Cardiac muscle cell (in vitro differentiated cells and primary cell): ENCODE measurements at regions not wholly inside any gene's neighbourhood (a gene's known extent, or its start where the extent isn't known, plus 50 kb on each side); places are given as distances from the start of the nearest gene placed in this dataset.
"Not testable (repeated sequence)": the region's sequence is repeated elsewhere in the genome, so short reads cannot be mapped to it uniquely, and the experiment has no call there.

ENCODE experiments used
- DNase-seq, 2 donors: peaks; one replicate each; pipeline versions ENCODE4 v3.0.0 to v3.0.0-alpha.2; 2010 to 2017; ENCODE audit warnings: low read depth in 1 of 2, low spot score in 1 of 2
- H3K27ac ChIP-seq: fragments of 200-600 bp; sonication (generic); 2 replicates; pipeline ENCODE4 v1.5.1; 2016
- H3K27me3 ChIP-seq: fragments of 200-600 bp; sonication (generic); 2 replicates; pipeline ENCODE4 v1.6.0; 2016; ENCODE audit warnings: control low read depth
- H3K36me3 ChIP-seq: fragments of 200-600 bp; sonication (generic); 2 replicates; pipeline ENCODE4 v1.5.1; 2016; ENCODE audit warnings: control low read depth
- H3K4me1 ChIP-seq: fragments of 200-600 bp; sonication (generic); 2 replicates; pipeline ENCODE4 v1.8.1; 2017; ENCODE audit warnings: low read depth, mild to moderate bottlenecking, mixed run types
- H3K4me3 ChIP-seq: fragments of 200-600 bp; sonication (generic); 2 replicates; pipeline ENCODE4 v1.5.1; 2016; ENCODE audit warnings: mild to moderate bottlenecking
- H3K9me3 ChIP-seq: fragments of 200-600 bp; sonication (generic); 2 replicates; pipeline ENCODE4 v1.5.1; 2017; ENCODE audit warnings: low read depth, mild to moderate bottlenecking, control low read depth
- TF ChIP-seq, protein P1 (sequence below): IDR thresholded peaks from 2 replicates; pipeline ENCODE4 v1.5.1; 2012; ENCODE audit warnings: low read depth, mild to moderate bottlenecking, low read length

DNA sequence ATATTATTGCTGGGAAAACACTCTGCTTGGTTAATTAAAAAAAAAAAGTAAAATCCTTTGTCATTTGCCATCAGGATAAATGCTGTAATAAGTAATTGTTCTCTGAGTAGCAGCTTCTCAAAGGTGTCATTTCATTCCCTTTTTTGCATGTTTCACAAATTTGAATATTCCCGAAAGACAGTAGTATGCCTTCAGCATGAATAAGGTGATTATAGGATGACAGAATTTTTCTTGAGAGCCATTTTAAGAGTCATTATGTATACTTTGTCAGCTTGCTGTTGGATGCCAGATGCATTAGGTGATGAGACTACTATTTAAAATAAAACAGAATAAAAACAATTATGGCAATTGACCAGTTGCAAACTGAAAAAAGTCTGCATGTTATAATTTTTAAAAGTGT lies 200.7 kb downstream of the HDGFL1 start:
- no peak for DNase-seq

DNA sequence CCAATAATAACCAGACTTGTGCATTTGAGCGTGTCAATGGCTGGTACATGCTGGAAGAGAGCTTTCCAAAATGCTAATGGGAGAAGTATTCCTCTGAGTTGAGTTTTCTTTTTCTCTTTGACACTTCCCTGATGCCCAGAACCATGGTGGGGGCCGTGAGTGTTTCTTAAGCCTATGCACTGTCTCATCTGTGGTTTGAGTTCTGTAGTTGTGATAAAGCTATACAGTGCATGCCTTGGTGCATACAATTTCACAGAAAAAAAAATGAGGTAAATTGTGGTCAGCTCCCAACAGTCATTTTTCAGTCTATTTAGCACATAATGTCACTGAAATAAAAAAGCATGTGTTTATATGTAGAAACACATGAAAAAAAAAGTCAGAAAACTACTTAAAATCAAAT lies 204.8 kb downstream of the HDGFL1 start:
- Histone ChIP-seq H3K4me1 (no peaks in the 10 kb centered on the region), H3K27ac (no peak overlapping the region), H3K36me3 (no peaks in the 10 kb centered on the region), H3K27me3 (no peaks in the 10 kb centered on the region), H3K4me3 (no peak overlapping the region), H3K9me3 (no peaks in the 10 kb centered on the region)
- no peak for DNase-seq
- TF ChIP-seq, protein P1, sequence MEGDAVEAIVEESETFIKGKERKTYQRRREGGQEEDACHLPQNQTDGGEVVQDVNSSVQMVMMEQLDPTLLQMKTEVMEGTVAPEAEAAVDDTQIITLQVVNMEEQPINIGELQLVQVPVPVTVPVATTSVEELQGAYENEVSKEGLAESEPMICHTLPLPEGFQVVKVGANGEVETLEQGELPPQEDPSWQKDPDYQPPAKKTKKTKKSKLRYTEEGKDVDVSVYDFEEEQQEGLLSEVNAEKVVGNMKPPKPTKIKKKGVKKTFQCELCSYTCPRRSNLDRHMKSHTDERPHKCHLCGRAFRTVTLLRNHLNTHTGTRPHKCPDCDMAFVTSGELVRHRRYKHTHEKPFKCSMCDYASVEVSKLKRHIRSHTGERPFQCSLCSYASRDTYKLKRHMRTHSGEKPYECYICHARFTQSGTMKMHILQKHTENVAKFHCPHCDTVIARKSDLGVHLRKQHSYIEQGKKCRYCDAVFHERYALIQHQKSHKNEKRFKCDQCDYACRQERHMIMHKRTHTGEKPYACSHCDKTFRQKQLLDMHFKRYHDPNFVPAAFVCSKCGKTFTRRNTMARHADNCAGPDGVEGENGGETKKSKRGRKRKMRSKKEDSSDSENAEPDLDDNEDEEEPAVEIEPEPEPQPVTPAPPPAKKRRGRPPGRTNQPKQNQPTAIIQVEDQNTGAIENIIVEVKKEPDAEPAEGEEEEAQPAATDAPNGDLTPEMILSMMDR = no peak

More for the DNA sequence above, 200.7 kb downstream of the HDGFL1 start:
- Histone ChIP-seq H3K9me3 (no peaks in the 10 kb centered on the region), H3K4me3 (no peak overlapping the region), H3K27me3 (no peaks in the 10 kb centered on the region), H3K4me1 (no peaks in the 10 kb centered on the region), H3K27ac (no peak overlapping the region), H3K36me3 (no peaks in the 10 kb centered on the region)
- TF ChIP-seq, protein P1 = no peak

DNA sequence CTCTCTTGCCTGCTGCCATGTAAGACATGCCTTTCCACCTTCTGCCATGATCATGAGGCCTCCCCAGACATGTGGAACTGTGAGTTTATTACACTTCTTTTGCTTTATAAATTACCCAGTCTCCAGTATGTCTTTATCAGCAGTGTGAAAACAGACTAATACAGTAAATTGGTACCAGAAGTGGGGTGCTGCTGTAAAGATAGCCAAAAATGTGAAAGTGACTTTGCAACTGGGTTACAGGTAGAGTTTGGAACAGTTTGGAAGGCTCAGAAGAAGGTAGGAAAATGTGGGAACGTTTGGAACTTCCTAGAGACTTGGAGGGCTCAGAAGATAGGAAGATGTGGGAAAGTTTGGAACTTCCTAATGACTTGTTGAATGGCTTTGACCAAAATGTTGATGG lies 209.1 kb downstream of the HDGFL1 start:
- H3K36me3 ChIP-seq, H3K4me1 ChIP-seq, H3K27me3 ChIP-seq, H3K9me3 ChIP-seq, DNase-seq, H3K4me3 ChIP-seq, H3K27ac ChIP-seq: not testable (repeated sequence)

DNA sequence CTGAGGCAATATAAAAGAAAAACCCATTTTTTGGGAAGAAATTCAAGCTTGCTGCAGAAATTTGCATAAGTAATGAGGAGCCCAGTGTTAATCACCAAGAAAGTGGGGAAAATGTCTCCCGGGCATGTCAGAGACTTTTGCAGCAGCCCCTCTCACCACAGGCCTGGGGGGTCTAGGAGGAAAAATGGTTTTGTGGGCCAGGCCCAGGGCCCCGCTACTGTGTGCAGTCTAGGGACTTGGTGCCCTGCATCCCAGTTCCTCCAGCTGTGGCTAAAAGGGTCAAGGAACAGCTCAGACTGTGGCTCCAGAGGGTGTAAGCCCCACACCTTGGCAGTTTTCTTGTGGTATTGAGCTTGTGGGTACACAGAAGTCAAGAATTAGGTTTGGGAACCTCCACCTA lies 209.7 kb downstream of the HDGFL1 start:
- H3K27ac ChIP-seq = no peak overlapping the region
- no peak for DNase-seq
- H3K4me3 ChIP-seq = no peak overlapping the region
- H3K4me1 ChIP-seq = no peaks in the 10 kb centered on the region
- H3K27me3 ChIP-seq = no peaks in the 10 kb centered on the region
- no peaks in the 10 kb centered on the region for H3K36me3 ChIP-seq
- no peaks in the 10 kb centered on the region for H3K9me3 ChIP-seq
- TF ChIP-seq, protein P1 = no peak

DNA sequence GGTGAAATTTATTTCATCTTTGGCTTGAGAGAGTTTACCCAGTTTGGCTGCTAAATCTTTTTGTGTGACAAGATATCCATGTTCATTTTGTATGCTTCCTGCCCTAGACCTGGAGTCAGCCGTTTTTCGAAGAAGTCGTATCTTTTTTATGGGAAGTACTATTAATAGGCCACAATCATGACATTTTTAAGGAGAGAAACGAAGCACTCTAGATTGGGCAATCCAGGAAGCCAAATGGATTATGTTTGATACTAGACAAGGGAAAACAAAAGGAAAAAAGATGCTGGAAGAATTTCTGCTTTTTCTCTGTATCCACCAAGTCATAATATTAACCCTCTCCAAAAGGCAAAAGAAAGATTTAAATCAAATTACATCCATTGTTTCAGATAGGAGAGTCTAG lies 214.6 kb downstream of the HDGFL1 start:
- no peaks in the 10 kb centered on the region for H3K4me1 ChIP-seq
- TF ChIP-seq, protein P1 = no peak
- DNase-seq = peak in 1 of 2 donors; percentile 52
- H3K27ac ChIP-seq = no peak overlapping the region
- H3K4me3 ChIP-seq = no peak overlapping the region
- H3K9me3 ChIP-seq = no peaks in the 10 kb centered on the region
- no peaks in the 10 kb centered on the region for H3K36me3 ChIP-seq
- H3K27me3 ChIP-seq = no peaks in the 10 kb centered on the region

DNA sequence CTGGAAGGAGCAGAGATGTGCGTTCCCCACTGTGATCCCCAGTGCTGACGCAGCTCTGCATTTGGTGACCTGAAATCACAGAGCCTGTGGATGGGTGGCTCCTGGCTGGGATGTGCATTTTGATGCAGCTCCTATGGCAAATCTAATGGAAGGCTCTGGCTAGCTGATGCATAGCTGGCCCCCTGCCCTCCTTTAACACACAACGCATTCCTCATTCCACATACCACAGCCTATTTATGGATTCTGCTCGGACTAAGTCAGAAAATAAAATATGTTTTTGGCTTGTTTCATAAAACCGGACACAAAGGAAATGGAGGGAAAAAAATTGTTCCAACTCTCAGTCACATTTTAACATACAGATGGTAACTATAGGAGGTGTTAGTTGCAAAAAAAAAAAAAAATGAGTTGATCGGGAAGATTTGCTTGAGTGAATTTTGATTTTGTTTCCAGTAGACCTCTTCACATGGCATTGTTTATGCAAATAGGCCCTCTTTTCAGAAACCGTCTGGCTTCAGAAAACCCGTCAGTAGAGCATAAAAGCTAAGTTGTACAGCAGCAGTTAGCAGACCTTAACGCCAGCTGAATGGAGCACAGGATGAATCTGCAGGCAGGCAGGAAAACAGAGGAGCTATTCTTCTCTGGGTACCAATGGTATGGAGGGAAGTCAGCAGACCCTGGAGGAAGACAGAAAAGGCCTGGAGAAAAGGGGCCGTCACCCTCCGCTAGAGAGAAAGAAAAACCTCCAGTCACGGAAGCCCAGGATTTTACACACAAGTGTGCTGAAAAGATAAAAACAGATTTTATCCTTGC lies 215.4 kb downstream of the HDGFL1 start:
- peak; percentile 31 to 70 for DNase-seq
- Histone ChIP-seq H3K36me3 (no peaks in the 10 kb centered on the region), H3K27me3 (no peaks in the 10 kb centered on the region), H3K4me3 (no peak overlapping the region), H3K9me3 (no peaks in the 10 kb centered on the region), H3K27ac (no peak overlapping the region), H3K4me1 (no peaks in the 10 kb centered on the region)
- TF ChIP-seq, protein P1 = no peak
